Endothelial cell of umbilical vein (primary cell): ENCODE measurements at regions not wholly inside any gene's neighbourhood (a gene's known extent, or its start where the extent isn't known, plus 50 kb on each side); places are given as distances from the start of the nearest gene placed in this dataset.

Experiments
- BruUV-seq: library from RNA; stranded (reverse); fragments of 400-500 nt; replicated peaks from 2 replicates; lab custom pipeline; 2021; lab: Mats Ljungman, UMichigan
- CTCF ChIA-PET: fragments of 300-600, 350-600 bp; sonication (Branson Sonifier 250); formaldehyde crosslinking; loops from one replicate; lab custom pipeline; 2021; ENCODE audit warnings: antibody characterized with exemption, inconsistent platforms; lab: Charles Lee
- POLR2A ChIA-PET: fragments of 300-600, 350-600 bp; sonication (Branson Sonifier 250); formaldehyde crosslinking; loops from one replicate; lab custom pipeline; 2021; ENCODE audit warnings: antibody characterized with exemption, inconsistent platforms; lab: Charles Lee
- DNase-seq: peaks from one replicate; pipeline ENCODE4 v3.0.0-alpha.2; 2011; ENCODE audit warnings: low read depth, low spot score
- FAIRE-seq: peaks from 2 replicates; lab custom pipeline; 2011; peaks lifted over from hg19 to GRCh38; lab: Jason Lieb, UNC
- H2AFZ ChIP-seq: 2 replicates; pipeline ENCODE4 v1.6.0; 2012; ENCODE audit warnings: low read depth, low read length, control low read depth, inconsistent platforms
- H3K27ac ChIP-seq: 2 replicates; pipeline ENCODE4 v1.5.1; 2011; ENCODE audit warnings: low read depth, mild to moderate bottlenecking, control low read depth, low read length, moderate library complexity; ENCODE audit not compliant: insufficient read depth
- H3K27me3 ChIP-seq, 2 experiments: 2 replicates each; pipeline versions ENCODE4 v1.6.0 to v1.6.1; 2011; ENCODE audit warnings: low read length in 2 of 2, mixed read lengths in 1 of 2; ENCODE audit not compliant: control insufficient read depth in 2 of 2, insufficient read depth in 2 of 2
- H3K36me3 ChIP-seq, 2 experiments: 2 replicates in 1 of 2; 3 replicates in 1 of 2; pipeline ENCODE4 v1.5.1; 2011; ENCODE audit warnings: low read length in 2 of 2, mild to moderate bottlenecking in 1 of 2, moderate library complexity in 1 of 2; ENCODE audit not compliant: control insufficient read depth in 2 of 2, insufficient read depth in 2 of 2; ENCODE audit errors: extremely low read depth in 1 of 2
- H3K4me1 ChIP-seq: 3 replicates; pipeline ENCODE4 v1.5.1; 2011; ENCODE audit warnings: mild to moderate bottlenecking, low read length; ENCODE audit not compliant: control insufficient read depth, insufficient read depth; ENCODE audit errors: extremely low read depth
- H3K4me2 ChIP-seq: 2 replicates; pipeline ENCODE4 v1.6.1; 2011; ENCODE audit warnings: low read length, control low read depth, mixed read lengths; ENCODE audit not compliant: insufficient read depth
- H3K4me3 ChIP-seq, 3 experiments: fragments of 200-600 bp in 1 of 3; sonication (generic), shearing (Covaris generic) in 1 of 3; replicated peaks in 1 of 3; 2 replicates each; pipeline ENCODE4 v1.5.1; 2011 to 2016; ENCODE audit warnings: control low read depth in 3 of 3, low read length in 3 of 3, mild to moderate bottlenecking in 2 of 3, inconsistent platforms in 1 of 3, low read depth in 1 of 3, moderate library complexity in 1 of 3; ENCODE audit not compliant: insufficient read depth in 1 of 3
- H3K79me2 ChIP-seq: 2 replicates; pipeline ENCODE4 v1.6.0; 2012; ENCODE audit warnings: low read length, inconsistent platforms; ENCODE audit not compliant: control insufficient read depth, insufficient read depth
- H3K9ac ChIP-seq: replicated peaks from 2 replicates; pipeline ENCODE3; 2011; ENCODE audit warnings: low read length, control low read depth; ENCODE audit not compliant: insufficient read depth; ENCODE audit errors: extremely low read depth
- H3K9me1 ChIP-seq: replicated peaks from 3 replicates; pipeline ENCODE4 v1.6.0; 2011; ENCODE audit warnings: mild to moderate bottlenecking, low read length; ENCODE audit not compliant: control insufficient read depth, insufficient read depth; ENCODE audit errors: extremely low read depth
- H3K9me3 ChIP-seq: replicated peaks from 2 replicates; pipeline ENCODE4 v1.5.1; 2012; ENCODE audit warnings: low read length, inconsistent platforms; ENCODE audit not compliant: control insufficient read depth, insufficient read depth
- H4K20me1 ChIP-seq: replicated peaks from 2 replicates; pipeline ENCODE3; 2011; ENCODE audit warnings: mild to moderate bottlenecking, low read length; ENCODE audit not compliant: control insufficient read depth, insufficient read depth; ENCODE audit errors: extremely low read depth
- GATA2 ChIP-seq: IDR thresholded peaks from 2 replicates; pipeline ENCODE4 v1.7.0; 2011; ENCODE audit warnings: low read depth, mild to moderate bottlenecking, moderate library complexity, mixed read lengths, low read length; ENCODE audit not compliant: insufficient read length, insufficient read depth
- JUN ChIP-seq: IDR thresholded peaks from 2 replicates; pipeline ENCODE4 v1.6.1; 2011; ENCODE audit warnings: borderline replicate concordance, low read depth; ENCODE audit not compliant: insufficient read length, insufficient read depth
- POLR2A ChIP-seq: IDR thresholded peaks from 2 replicates; pipeline ENCODE4 v1.6.1; 2012; ENCODE audit warnings: low read depth, mild to moderate bottlenecking, control low read depth, low read length
- POLR2AphosphoS5 ChIP-seq: IDR thresholded peaks from 2 replicates; pipeline ENCODE4 v1.6.1; 2012; ENCODE audit warnings: low read depth, mild to moderate bottlenecking, control low read depth, low read length, moderate library complexity; ENCODE audit not compliant: insufficient read depth
- dilution Hi-C: fragments of 300-500 bp; cut with MboI; formaldehyde crosslinking; loops from one replicate; pipeline ENCODE4 v1.15.0; 2019; ENCODE audit warnings: low sequenced_read_pairs; ENCODE audit not compliant: extremely low pct_ligation_motif_present
- intact Hi-C: fragments of 100-400 bp; cut with micrococcal nuclease; formaldehyde crosslinking; loops from one replicate; pipeline ENCODE4 v1.10.0; 2022
- TF ChIP-seq, protein P1 (sequence below), 2 donors: IDR thresholded peaks; 1 replicate in 1 of 2; 2 replicates in 1 of 2; pipeline ENCODE4 v1.5.1; 2011; ENCODE audit warnings: low read length in 2 of 2, mild to moderate bottlenecking in 2 of 2, moderate library complexity in 2 of 2, control low read depth in 1 of 2, inconsistent platforms in 1 of 2, low read depth in 1 of 2; ENCODE audit not compliant: insufficient read depth in 1 of 2; ENCODE audit errors: extremely low read depth in 1 of 2
- TF ChIP-seq, protein P2 (sequence below): IDR thresholded peaks from 2 replicates; pipeline ENCODE4 v1.6.1; 2011; ENCODE audit not compliant: insufficient read depth, insufficient read length

DNA sequence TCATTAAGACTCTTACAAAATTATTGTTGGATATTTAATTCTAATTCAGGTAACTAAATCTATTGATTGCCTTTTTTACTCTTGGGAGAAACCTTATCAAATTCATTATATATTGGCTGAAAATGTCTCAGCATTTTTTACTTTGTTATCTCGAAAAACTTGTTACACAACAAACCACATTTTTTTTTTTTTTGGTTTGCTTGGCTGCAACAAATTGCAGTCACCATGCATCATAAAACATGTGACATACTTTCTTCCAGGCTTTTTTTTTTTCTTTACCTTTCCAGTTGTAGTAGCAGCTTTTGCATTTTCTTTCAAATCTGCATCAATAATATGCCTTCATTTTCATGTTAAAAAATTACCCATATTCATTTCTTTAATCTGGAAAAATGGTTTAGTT, 186.7 kb downstream of the TDRD15 start:
- intact Hi-C loops (no loop called here), dilution Hi-C loops (no loop called here)
- Histone ChIP-seq H3K4me1 (no peaks in the 10 kb centered on the region), H3K27me3 (no peaks in the 10 kb centered on the region), H3K9ac (no peak overlapping the region), H2AFZ (no peak overlapping the region), H3K9me1 (no peaks in the 10 kb centered on the region), H3K36me3 (no peaks in the 10 kb centered on the region), H3K9me3 (no peaks in the 10 kb centered on the region), H3K79me2 (no peaks in the 10 kb centered on the region), H4K20me1 (no peaks in the 10 kb centered on the region), H3K27ac (no peak overlapping the region), H3K4me3 (no peak overlapping the region), H3K4me2 (no peak overlapping the region)
- TF ChIP-seq GATA2 (no peak), POLR2A (no peak), POLR2AphosphoS5 (no peak), JUN (no peak)
- TF ChIP-seq, protein P1, sequence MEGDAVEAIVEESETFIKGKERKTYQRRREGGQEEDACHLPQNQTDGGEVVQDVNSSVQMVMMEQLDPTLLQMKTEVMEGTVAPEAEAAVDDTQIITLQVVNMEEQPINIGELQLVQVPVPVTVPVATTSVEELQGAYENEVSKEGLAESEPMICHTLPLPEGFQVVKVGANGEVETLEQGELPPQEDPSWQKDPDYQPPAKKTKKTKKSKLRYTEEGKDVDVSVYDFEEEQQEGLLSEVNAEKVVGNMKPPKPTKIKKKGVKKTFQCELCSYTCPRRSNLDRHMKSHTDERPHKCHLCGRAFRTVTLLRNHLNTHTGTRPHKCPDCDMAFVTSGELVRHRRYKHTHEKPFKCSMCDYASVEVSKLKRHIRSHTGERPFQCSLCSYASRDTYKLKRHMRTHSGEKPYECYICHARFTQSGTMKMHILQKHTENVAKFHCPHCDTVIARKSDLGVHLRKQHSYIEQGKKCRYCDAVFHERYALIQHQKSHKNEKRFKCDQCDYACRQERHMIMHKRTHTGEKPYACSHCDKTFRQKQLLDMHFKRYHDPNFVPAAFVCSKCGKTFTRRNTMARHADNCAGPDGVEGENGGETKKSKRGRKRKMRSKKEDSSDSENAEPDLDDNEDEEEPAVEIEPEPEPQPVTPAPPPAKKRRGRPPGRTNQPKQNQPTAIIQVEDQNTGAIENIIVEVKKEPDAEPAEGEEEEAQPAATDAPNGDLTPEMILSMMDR (IDR thresholded peaks at IDR 0.05; ENCODE audit: extremely low read depth in 1 of 2, insufficient read depth in 1 of 2, low read depth in 1 of 2, low read length in 2 of 2) = no peak
- DNase-seq = no peak
- ChIA-PET POLR2A (no interaction called here), CTCF (no interaction called here)
- no peak for FAIRE-seq
- no TSS peak for BruUV-seq

DNA sequence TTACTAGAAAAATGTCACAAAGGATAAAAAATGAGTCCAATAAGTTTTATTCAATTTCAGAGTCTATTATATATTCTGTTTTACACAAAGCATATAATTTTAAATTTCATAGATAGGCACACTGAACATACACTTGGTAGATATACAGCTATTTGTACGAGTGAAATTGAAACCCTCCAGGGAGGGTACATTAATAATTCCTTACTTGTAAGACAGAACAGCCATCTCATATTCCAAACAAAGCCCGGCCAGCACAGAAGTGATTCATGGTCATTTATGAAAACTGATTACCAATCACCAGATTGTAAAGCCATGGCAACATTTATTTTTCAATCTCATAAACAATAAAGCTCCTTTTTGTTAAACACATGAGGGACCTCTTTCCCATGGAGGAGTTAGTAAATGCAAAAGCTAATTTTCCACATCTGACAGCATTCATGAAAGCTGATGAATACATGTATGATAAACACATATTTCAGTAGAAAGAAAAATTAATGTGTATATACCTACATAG, 190.6 kb downstream of the TDRD15 start:
- ChIA-PET POLR2A (no interaction called here), CTCF (no interaction called here)
- DNase-seq (no peak), FAIRE-seq (no peak)
- Histone ChIP-seq H3K27ac (no peak overlapping the region), H3K4me1 (no peaks in the 10 kb centered on the region), H3K79me2 (no peaks in the 10 kb centered on the region), H3K36me3 (no peaks in the 10 kb centered on the region), H4K20me1 (no peaks in the 10 kb centered on the region), H3K9ac (no peak overlapping the region), H3K4me2 (no peak overlapping the region), H2AFZ (no peak overlapping the region), H3K27me3 (no peaks in the 10 kb centered on the region), H3K9me3 (no peaks in the 10 kb centered on the region), H3K9me1 (no peaks in the 10 kb centered on the region), H3K4me3 (no peak overlapping the region)
- TF ChIP-seq, protein P2, sequence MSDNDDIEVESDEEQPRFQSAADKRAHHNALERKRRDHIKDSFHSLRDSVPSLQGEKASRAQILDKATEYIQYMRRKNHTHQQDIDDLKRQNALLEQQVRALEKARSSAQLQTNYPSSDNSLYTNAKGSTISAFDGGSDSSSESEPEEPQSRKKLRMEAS = no peak
- TF ChIP-seq GATA2 (no peak), POLR2AphosphoS5 (no peak), POLR2A (no peak)
- TF ChIP-seq, protein P1 (IDR thresholded peaks at IDR 0.05; ENCODE audit: extremely low read depth in 1 of 2, insufficient read depth in 1 of 2, low read depth in 1 of 2, low read length in 2 of 2) = no peak
- dilution Hi-C loops (no loop called here), intact Hi-C loops (no loop called here)
- BruUV-seq = no TSS peak
